IPS-18a (cell line): ENCODE measurements at regions not wholly inside any gene's neighbourhood (a gene's known extent, or its start where the extent isn't known, plus 50 kb on each side); places are given as distances from the start of the nearest gene placed in this dataset.

ENCODE experiments used
- H3K27ac ChIP-seq: one replicate; pipeline ENCODE4 v1.5.1; 2013; ENCODE audit warnings: low read length
- H3K27me3 ChIP-seq: one replicate; pipeline ENCODE4 v1.6.1; 2013; ENCODE audit warnings: mild to moderate bottlenecking, low read length; ENCODE audit not compliant: control insufficient read depth, insufficient read depth
- H3K36me3 ChIP-seq: one replicate; pipeline ENCODE4 v1.6.1; 2013; ENCODE audit warnings: low read depth, low read length; ENCODE audit not compliant: control insufficient read depth
- H3K4me1 ChIP-seq: one replicate; pipeline ENCODE4 v1.6.1; 2013; ENCODE audit warnings: low read depth, low read length; ENCODE audit not compliant: control insufficient read depth
- H3K4me3 ChIP-seq: one replicate; pipeline ENCODE4 v1.5.1; 2013; ENCODE audit warnings: low read length
- H3K9ac ChIP-seq: one replicate; pipeline ENCODE4 v1.6.1; 2013; ENCODE audit warnings: mild to moderate bottlenecking, low read length, moderate library complexity
- H3K9me3 ChIP-seq: one replicate; pipeline ENCODE4 v1.6.1; 2013; ENCODE audit warnings: low read depth, low read length; ENCODE audit not compliant: control insufficient read depth

DNA sequence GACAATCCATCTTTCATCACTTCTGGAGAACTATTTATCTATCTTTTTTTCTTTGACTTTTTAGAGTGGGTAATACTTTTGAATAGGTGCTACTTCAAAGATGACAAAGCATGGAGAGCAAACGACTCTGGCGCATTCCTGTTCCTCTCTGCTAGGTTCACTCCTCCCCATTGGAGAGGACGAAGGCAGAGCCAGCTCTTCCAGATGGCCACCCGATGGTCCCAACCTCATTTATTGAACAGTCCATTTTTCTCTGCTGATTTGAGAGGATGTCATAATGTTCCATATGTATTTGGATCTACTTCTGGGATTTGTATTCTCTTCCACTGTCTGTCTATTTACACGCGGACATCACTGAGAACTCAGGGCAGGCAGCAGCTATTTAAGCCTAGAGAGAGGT is 284.3 kb upstream of the CXCR4 start:
- H3K27me3 ChIP-seq = no peaks in the 10 kb centered on the region
- peaks cover 7% of the 10 kb centered on the region for H3K4me1 ChIP-seq
- no peak overlapping the region for H3K27ac ChIP-seq

GRCh38 chr2:136399667-136400289 is 281.8 kb upstream of the CXCR4 start:
- Histone ChIP-seq H3K36me3 (no peaks in the 10 kb centered on the region), H3K4me3 (no peak overlapping the region), H3K27ac (no peak overlapping the region), H3K9me3 (no peaks in the 10 kb centered on the region), H3K4me1 (no peaks in the 10 kb centered on the region), H3K9ac (no peak overlapping the region), H3K27me3 (no peaks in the 10 kb centered on the region)

More for the DNA sequence above, 284.3 kb upstream of the CXCR4 start:
- Histone ChIP-seq H3K9ac (no peak overlapping the region), H3K36me3 (no peaks in the 10 kb centered on the region), H3K4me3 (no peak overlapping the region), H3K9me3 (no peaks in the 10 kb centered on the region)

DNA sequence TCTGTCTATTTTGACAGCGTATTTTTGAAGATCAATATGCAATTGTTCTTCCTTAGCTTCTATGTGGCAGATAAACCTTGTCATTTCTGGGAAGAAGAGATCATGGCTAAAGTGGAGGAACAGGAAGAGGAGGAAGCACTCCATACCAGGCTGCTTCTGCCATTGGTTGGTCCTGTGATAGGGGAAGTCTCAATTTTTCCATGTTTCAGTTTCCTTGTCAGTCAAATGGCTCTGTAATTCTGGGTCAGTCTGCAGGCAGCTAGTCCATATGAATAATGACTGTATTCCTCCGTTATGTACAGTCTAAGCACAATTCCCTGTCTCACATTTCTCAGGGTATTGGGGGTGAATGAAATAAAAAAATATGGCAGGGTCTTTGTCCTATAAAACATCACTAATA is 277.6 kb upstream of the CXCR4 start:
- H3K4me3 ChIP-seq = no peak overlapping the region
- no peaks in the 10 kb centered on the region for H3K27me3 ChIP-seq
- no peaks in the 10 kb centered on the region for H3K4me1 ChIP-seq
- no peak overlapping the region for H3K9ac ChIP-seq
- no peaks in the 10 kb centered on the region for H3K9me3 ChIP-seq
- H3K27ac ChIP-seq = no peak overlapping the region
- no peaks in the 10 kb centered on the region for H3K36me3 ChIP-seq

DNA sequence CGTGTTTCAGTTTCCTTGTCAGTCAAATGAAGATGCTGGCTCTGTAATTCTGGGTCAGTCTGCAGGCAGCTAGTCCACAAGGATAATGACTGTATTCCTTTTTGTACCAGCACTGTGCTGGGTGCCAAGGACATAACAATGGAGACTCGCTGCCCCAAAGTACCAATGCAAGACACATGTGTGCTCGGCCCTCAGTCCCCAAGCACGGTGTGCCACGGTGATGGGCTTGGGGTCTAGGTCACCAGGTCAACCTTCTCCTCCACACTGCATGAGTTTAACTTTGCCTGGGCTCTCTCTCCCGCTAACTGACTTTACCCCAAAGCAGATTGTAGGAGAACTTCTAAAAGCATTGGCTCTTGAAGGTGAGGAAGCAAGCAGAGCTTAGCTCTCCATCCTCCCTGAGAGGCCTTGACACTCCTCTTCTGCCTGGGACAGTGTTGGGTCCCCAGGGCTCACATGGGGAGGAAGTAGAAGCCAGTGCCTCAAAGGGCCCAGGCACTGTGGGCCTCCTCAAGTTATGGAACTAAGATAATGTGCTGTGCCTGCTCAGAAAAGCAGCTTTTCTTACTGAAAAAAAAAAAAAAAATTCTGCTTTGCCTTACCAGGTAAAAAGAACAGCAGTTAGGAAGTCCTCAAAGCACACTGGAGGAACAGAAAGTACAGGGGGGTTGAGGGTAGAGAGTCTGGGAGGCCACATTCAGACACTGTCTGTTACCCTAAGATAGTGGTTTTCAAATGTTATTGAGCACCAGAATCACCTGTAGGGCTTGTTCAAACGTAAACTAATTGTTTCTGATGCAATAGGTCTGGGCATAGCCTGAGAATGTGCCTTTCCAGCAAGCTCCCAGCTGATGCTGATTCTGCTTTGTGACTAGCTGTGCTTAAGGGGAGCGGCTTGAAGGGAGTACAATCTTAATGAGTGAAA is 276.4 kb upstream of the CXCR4 start:
- H3K4me1 ChIP-seq = no peaks in the 10 kb centered on the region
- no peaks in the 10 kb centered on the region for H3K36me3 ChIP-seq
- H3K9ac ChIP-seq = no peak overlapping the region
- no peaks in the 10 kb centered on the region for H3K27me3 ChIP-seq
- no peaks in the 10 kb centered on the region for H3K9me3 ChIP-seq
- H3K4me3 ChIP-seq = no peak overlapping the region
- no peak overlapping the region for H3K27ac ChIP-seq

GRCh38 chr2:136393514-136393913 is 275.6 kb upstream of the CXCR4 start:
- Histone ChIP-seq H3K9ac (no peak overlapping the region), H3K4me3 (no peak overlapping the region), H3K4me1 (no peaks in the 10 kb centered on the region), H3K36me3 (no peaks in the 10 kb centered on the region), H3K27me3 (no peaks in the 10 kb centered on the region), H3K27ac (no peak overlapping the region), H3K9me3 (no peaks in the 10 kb centered on the region)

GRCh38 chr2:136392897-136393505 is 275.1 kb upstream of the CXCR4 start:
- Histone ChIP-seq H3K9ac (no peak overlapping the region), H3K4me3 (no peak overlapping the region), H3K4me1 (no peaks in the 10 kb centered on the region), H3K9me3 (no peaks in the 10 kb centered on the region), H3K27me3 (no peaks in the 10 kb centered on the region), H3K27ac (no peak overlapping the region), H3K36me3 (no peaks in the 10 kb centered on the region)

- Histone ChIP-seq H3K4me1 (no peaks in the 10 kb centered on the region), H3K9me3 (no peaks in the 10 kb centered on the region), H3K36me3 (no peaks in the 10 kb centered on the region), H3K9ac (no peak overlapping the region), H3K27me3 (no peaks in the 10 kb centered on the region), H3K4me3 (no peak overlapping the region), H3K27ac (no peak overlapping the region)
Measured at GRCh38 chr2:136389809-136390208, 271.9 kb upstream of the CXCR4 start.

GRCh38 chr2:136386046-136386445 is 268.1 kb upstream of the CXCR4 start:
- H3K36me3 ChIP-seq = no peaks in the 10 kb centered on the region
- H3K27me3 ChIP-seq = no peaks in the 10 kb centered on the region
- no peak overlapping the region for H3K4me3 ChIP-seq
- H3K4me1 ChIP-seq = no peaks in the 10 kb centered on the region
- H3K9me3 ChIP-seq = no peaks in the 10 kb centered on the region
- H3K27ac ChIP-seq = no peak overlapping the region
- H3K9ac ChIP-seq = no peak overlapping the region

DNA sequence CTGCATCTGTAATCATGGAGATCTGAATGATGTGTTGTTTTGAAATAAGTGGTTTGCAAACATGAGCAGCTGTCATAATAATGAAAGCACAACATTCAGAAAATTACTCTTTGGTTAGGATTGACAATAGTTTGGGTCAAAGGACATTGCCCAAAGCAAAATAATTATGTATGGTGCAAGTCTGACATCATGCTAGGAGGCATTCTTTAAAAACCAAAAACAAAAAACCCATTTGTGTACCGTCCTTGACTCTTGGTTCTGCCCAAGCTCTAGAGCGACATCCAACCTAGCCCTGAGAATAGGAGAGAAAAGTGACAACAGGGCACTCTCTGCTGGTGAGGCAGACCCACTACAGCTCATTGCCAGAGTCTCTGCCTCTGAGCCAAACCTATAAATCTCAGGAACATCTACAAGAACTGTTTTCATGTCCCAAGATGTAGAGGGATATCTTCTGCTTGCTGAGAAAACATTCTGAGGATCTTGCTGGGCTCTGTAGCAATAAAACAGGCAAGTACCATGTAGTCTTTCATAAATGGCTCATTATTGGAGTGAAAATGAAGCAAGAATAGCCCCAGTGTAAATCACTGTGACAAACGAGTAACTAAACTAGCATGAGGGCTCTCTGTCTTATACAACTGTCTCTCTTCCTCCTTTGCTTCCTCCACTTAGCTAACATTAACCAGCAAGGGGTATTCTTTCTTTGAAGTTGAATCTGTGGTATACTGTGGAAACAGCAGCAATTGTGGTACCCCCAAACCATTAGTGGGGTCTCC is 266.8 kb upstream of the CXCR4 start:
- Histone ChIP-seq H3K27me3 (no peaks in the 10 kb centered on the region), H3K9me3 (no peaks in the 10 kb centered on the region), H3K4me1 (no peaks in the 10 kb centered on the region), H3K36me3 (no peaks in the 10 kb centered on the region), H3K9ac (no peak overlapping the region), H3K27ac (no peak overlapping the region), H3K4me3 (no peak overlapping the region)

- Histone ChIP-seq H3K4me1 (no peaks in the 10 kb centered on the region), H3K9ac (no peak overlapping the region), H3K36me3 (no peaks in the 10 kb centered on the region), H3K9me3 (no peaks in the 10 kb centered on the region), H3K27me3 (no peaks in the 10 kb centered on the region), H3K27ac (no peak overlapping the region), H3K4me3 (no peak overlapping the region)
Measured at GRCh38 chr2:136383167-136383566, 265.2 kb upstream of the CXCR4 start.
